H1 (cell line): ENCODE measurements at regions not wholly inside any gene's neighbourhood (a gene's known extent, or its start where the extent isn't known, plus 50 kb on each side); places are given as distances from the start of the nearest gene placed in this dataset.

Experiments
- TF ChIP-seq, protein P1 (sequence below): fragments of 300-600 bp; sonication (generic); IDR thresholded peaks from 2 replicates; pipeline ENCODE4 v1.7.1; 2012; ENCODE audit warnings: low read length, moderate library complexity, mild to moderate bottlenecking, inconsistent platforms; ENCODE audit not compliant: insufficient replicate concordance

GRCh38 chr13:79898202-79898826, 417.4 kb downstream of the NDFIP2 start (continued):
- TF ChIP-seq, protein P1, sequence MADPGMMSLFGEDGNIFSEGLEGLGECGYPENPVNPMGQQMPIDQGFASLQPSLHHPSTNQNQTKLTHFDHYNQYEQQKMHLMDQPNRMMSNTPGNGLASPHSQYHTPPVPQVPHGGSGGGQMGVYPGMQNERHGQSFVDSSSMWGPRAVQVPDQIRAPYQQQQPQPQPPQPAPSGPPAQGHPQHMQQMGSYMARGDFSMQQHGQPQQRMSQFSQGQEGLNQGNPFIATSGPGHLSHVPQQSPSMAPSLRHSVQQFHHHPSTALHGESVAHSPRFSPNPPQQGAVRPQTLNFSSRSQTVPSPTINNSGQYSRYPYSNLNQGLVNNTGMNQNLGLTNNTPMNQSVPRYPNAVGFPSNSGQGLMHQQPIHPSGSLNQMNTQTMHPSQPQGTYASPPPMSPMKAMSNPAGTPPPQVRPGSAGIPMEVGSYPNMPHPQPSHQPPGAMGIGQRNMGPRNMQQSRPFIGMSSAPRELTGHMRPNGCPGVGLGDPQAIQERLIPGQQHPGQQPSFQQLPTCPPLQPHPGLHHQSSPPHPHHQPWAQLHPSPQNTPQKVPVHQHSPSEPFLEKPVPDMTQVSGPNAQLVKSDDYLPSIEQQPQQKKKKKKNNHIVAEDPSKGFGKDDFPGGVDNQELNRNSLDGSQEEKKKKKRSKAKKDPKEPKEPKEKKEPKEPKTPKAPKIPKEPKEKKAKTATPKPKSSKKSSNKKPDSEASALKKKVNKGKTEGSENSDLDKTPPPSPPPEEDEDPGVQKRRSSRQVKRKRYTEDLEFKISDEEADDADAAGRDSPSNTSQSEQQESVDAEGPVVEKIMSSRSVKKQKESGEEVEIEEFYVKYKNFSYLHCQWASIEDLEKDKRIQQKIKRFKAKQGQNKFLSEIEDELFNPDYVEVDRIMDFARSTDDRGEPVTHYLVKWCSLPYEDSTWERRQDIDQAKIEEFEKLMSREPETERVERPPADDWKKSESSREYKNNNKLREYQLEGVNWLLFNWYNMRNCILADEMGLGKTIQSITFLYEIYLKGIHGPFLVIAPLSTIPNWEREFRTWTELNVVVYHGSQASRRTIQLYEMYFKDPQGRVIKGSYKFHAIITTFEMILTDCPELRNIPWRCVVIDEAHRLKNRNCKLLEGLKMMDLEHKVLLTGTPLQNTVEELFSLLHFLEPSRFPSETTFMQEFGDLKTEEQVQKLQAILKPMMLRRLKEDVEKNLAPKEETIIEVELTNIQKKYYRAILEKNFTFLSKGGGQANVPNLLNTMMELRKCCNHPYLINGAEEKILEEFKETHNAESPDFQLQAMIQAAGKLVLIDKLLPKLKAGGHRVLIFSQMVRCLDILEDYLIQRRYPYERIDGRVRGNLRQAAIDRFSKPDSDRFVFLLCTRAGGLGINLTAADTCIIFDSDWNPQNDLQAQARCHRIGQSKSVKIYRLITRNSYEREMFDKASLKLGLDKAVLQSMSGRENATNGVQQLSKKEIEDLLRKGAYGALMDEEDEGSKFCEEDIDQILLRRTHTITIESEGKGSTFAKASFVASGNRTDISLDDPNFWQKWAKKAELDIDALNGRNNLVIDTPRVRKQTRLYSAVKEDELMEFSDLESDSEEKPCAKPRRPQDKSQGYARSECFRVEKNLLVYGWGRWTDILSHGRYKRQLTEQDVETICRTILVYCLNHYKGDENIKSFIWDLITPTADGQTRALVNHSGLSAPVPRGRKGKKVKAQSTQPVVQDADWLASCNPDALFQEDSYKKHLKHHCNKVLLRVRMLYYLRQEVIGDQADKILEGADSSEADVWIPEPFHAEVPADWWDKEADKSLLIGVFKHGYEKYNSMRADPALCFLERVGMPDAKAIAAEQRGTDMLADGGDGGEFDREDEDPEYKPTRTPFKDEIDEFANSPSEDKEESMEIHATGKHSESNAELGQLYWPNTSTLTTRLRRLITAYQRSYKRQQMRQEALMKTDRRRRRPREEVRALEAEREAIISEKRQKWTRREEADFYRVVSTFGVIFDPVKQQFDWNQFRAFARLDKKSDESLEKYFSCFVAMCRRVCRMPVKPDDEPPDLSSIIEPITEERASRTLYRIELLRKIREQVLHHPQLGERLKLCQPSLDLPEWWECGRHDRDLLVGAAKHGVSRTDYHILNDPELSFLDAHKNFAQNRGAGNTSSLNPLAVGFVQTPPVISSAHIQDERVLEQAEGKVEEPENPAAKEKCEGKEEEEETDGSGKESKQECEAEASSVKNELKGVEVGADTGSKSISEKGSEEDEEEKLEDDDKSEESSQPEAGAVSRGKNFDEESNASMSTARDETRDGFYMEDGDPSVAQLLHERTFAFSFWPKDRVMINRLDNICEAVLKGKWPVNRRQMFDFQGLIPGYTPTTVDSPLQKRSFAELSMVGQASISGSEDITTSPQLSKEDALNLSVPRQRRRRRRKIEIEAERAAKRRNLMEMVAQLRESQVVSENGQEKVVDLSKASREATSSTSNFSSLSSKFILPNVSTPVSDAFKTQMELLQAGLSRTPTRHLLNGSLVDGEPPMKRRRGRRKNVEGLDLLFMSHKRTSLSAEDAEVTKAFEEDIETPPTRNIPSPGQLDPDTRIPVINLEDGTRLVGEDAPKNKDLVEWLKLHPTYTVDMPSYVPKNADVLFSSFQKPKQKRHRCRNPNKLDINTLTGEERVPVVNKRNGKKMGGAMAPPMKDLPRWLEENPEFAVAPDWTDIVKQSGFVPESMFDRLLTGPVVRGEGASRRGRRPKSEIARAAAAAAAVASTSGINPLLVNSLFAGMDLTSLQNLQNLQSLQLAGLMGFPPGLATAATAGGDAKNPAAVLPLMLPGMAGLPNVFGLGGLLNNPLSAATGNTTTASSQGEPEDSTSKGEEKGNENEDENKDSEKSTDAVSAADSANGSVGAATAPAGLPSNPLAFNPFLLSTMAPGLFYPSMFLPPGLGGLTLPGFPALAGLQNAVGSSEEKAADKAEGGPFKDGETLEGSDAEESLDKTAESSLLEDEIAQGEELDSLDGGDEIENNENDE = no peak
